HG03460 (cell line): ENCODE measurements at regions not wholly inside any gene's neighbourhood (a gene's known extent, or its start where the extent isn't known, plus 50 kb on each side); places are given as distances from the start of the nearest gene placed in this dataset.
"Not testable (repeated sequence)": the region's sequence is repeated elsewhere in the genome, so short reads cannot be mapped to it uniquely, and the experiment has no call there.

Source experiments
- ATAC-seq: cut with Tn5 transposase; IDR thresholded peaks from one replicate; pipeline ENCODE4 v1.9.1; 2021; ENCODE audit not compliant: unreplicated experiment

DNA sequence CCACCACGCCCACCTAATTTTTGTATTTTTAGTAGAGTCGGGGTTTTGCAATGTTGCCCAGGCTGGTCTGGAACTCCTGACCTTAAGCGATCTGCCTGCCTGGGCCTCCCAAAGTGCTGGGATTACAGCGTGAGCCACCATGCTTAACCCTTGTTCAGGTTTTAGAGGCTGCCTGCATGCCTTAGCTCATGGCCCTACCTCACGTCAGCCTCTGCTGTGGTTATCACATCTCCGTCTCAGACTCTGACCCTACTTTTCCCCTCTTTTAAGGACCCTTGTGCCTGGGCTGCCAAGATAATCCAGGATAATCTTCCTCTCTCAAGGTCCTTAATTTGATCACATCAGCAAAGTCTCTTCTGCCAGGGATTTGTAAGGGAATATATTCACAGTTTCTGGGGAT lies 98.2 kb upstream of the PMAIP1 start:
- no peak for ATAC-seq

DNA sequence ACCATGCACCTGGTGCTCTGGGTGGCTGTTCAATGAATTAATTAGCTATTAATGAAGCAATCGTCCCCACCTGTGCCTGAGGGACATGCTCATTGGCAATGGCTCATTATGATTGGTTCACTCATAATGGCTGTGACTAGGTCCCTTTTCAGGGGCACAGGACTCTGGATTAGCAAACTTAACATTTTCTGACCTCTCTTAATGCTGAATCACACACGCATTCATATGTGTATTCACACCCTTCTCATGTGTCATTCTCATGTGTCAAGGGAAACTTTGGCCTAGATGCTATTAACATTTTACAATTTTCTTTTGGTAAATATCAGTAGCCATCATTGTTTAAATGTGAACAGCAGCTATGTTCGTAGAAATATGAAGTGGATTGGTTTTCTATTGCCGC lies 98.9 kb upstream of the PMAIP1 start:
- ATAC-seq = no peak

DNA sequence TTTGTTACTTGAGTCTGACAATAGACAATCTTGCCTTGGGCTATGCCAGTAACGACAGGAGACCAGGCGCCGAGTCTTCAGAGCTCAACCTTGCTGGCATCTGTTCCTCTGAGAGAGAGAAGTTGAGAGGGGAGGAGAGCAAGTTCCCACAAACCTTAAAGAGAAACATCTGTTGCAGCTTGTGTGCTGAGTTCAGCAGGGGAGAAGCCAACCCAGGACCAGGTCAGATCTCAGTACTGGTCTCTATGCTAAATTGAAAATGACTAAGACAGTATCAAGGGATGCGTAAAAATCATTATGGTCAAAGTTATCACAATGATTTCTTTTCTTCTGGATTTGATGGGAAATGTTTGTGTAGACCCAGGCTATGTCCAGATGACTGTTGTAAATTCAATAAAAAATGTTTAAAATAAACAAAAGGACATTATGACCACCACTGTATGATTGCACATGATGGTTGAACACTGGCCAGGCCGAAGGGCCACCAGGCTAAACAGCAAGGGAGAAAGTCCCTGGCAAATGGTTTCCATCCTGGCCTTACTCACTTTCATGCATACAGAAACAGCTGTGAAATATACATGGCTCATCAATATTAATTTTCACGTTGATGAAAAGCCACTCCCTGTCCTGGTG lies 100.3 kb upstream of the PMAIP1 start:
- no peak for ATAC-seq

DNA sequence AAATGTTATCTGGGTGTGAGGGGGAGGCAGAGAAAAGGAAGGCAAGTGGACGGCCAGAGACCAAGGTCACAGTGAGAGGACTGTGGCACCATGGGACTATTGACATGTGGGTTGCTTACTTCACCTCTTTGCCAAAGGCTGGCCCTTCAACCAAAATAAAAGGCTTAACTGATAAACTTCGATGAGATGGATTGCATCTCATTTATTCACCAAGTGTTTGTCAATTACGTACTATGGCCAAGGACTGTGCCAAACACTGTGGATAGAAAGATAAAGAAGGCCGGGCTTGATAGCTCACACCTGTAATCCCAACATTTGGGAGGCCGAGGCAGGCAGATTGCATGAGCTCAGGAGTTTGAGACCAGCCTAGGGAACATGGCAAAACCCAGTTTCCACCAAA lies 98.7 kb upstream of the CCBE1 start:
- ATAC-seq = no peak

DNA sequence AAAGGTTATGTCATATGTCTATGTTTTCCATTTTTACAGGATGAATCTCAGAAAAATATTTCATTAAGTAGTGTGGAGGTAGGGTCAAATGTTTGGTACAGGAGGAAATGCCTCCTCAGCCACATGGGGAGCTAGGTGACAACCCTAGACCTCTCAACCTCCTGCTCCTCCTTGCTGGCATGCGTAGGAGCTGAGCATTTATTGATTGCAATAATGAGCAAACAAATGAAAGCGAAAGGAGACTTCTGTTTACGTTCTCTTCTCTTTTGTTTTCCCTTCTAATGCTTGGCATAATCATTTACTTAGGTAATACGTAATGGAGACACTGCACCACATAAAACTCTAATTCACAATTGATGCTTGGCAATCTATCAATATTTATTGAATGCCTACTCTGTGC lies 95.1 kb upstream of the CCBE1 start:
- ATAC-seq = no peak

DNA sequence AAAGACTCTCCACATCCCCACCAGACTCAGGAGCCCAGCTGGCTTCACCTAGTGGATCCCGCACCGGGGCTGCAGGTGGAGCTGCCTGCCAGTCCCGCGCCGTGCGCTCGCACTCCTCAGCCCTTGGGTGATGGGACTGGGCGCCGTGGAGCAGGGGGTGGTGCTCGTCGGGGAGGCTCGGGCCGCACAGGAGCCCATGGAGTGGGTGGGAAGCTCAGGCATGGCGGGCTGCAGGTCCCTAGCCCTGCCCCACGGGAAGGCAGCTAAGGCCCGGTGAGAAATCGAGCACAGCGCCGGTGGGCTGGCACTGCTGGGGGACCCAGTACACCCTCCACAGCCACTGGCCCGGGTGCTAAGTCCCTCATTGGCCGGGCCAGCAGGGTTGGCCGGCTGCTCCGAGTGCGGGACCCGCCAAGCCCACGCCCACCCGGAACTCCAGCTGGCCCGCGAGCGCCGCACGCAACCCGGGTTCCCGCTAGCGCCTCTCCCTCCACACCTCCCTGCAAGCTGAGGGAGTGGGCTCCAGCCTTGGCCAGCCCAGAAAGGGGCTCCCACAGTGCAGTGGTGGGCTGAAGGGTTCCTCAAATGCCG lies 93.2 kb upstream of the CCBE1 start:
- not testable (repeated sequence) for ATAC-seq

DNA sequence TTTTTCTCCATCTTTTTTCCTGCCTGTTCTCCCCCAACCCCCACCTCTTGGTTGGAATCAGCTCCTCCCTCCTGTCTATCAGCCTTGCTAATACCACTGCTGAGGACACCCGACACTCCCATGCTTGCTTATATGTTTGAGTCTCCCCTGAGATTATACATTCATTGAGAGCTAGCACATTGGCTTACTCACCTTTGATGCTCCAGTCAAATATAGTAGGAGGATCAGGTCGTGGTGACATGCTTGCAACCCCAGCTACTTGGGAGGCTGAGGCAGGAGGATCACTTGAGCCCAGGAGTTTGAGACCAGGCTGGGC lies 91.5 kb upstream of the CCBE1 start:
- no peak for ATAC-seq

DNA sequence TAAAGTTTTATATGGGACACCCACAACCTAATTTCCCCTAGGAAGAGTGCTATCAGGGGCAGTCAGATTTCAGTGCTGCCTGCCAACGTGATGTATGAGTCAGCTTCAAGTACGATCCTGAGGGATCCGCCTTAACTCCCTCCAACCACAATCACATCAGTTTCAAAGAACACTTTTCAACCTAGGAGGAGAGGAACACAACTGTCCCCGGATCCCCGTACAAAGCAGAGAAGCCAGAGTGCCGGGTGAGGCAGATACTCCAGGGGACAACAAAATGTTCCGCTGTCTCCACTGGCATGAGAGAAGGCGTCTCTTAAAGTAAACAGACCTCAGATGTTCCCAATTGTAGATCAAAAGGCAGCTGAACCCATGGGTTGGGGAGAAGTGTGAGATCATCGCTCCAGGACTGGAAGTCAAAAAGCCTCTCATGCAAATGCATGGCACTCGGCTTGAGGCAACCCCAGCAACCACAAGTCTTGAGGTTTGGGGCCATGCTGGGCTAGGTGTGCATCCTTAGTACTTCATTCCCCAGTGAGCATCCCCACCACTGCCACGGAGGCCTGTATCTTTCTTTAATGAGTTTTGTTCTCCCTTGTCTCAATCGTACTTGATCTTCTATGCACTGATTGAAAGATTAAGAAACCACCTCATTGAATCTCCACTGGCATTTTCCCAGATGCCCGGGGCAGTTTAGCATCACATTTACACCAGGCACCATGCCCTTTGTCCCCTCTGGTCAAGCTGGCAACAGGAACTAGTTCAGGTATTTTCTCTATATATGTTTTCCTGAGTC lies 91.0 kb upstream of the CCBE1 start:
- ATAC-seq = no peak

DNA sequence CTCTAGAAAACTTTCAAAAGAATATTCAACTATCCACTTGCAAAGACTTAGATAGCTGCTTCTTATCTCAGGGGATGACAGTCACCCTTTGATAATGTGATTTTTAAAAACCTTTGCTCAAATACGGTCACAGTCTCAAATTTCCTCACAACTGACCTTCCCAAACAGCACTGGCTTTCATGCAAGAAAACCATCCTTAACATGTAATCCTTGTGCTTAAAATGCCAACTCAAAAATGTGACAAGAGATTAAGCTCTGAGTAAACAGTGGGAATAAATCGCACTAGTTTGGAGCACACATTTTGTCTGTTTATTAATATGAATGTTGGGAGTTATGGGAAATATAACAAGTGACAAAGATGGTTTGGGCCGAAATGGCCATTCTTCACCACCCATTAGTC lies 87.5 kb upstream of the CCBE1 start:
- no peak for ATAC-seq

DNA sequence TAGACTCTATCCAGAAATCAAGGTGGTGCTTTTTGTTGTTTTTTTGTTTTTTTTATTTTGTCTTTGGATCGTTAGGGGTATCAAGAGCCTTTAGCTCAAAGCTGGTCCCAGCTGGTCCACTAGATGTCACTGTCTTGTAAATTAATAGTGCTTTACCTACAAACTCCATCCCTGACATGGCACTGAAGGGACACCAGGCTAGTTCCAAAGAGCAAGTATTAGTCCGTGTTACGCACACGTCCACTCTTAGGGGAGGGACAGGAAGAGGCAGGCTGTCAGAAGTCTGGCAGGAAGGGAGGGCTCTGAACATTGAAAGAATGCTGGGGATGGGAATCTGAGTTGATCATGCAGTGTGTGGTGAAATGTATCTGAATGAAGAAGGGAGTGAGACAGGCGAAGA lies 85.9 kb upstream of the CCBE1 start:
- no peak for ATAC-seq

DNA sequence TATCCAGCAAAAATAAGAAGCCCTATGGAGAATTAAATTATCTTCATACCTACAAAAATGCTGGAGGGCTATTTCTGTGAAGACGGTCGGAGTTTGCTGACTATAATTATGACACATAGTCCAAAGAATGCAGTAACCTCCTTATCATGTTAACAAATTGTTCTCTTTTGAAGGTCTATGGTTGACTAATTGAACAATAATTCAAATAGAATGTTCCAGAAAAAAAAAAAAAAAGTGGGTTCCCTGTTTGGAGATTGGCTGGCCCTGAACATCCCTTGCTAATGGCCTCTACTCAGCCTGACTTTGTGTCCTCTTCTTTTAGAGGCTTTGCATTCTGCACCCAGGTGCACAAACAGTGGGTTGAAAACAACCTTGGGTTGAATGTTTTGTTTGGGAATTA lies 82.8 kb upstream of the CCBE1 start:
- no peak for ATAC-seq

DNA sequence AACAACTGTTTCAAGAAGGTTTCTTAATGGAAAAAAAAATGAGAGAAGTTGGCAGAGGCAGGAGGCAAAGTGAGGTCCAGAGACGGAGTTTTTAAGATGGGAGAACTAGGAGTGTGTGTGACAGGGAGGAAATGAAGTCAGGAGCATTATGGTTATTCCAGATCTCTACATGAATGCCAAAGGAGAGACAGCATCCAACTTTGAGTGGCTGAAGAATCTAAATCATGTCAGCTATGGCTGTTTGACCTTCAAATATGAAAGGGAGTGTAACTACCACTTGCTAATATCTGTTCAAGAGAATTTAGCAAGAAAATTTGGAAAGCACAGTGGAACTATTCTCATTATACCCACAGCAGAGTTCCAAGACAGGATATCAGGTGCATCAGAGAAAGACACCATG lies 81.2 kb upstream of the CCBE1 start:
- no peak for ATAC-seq

DNA sequence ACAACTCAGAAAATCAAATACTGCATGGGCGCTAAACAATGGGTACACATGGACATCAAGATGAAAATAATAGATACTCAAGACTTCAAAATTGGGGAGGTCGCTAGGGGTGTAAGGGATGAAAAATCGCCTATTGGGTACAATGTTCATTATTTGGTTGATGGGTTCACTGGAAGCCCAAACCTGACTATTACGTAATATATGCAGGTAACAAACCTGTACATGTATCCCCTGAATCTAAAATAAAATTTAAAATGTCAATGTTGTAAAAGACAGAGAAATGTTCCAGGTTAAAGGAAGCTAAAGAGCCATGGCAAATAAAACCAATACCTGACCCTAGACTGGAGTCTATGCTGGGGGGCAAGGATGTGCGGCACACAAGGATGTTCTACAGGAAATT lies 80.4 kb upstream of the CCBE1 start:
- no peak for ATAC-seq

DNA sequence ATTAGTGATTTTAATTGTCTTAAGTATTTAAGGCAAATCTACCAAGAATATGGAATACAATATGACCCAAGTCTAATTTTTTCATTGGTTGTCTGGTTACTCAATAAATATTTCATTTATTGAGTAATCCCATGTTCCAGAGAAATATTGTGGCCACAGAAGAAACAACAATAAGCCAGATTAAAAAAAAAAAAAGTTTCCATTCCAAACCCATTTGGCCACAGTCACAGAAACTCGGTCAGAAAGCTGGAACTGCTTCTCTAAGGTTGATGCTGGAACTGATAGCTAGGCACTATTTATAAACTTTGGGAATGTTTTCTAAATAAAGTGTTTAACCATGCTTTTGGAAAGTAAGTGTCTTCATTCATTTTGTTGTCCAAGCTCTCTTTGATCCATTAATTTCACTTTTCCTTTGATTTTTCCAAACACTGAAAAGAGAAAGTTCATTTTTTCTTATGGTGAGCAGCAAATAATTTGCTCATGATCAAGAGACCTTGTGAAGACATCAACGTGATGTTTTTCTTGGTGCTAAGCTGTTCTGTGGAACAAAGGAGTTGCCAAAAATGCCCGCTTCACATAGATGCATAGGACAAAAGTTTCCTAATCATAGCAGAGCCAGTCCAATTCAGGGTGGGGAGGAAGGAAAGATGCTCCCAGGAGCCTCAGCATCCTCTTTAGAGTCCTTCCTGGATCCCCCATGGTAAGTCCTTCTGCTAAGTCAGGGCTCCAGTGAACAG lies 72.1 kb upstream of the CCBE1 start:
- no peak for ATAC-seq

DNA sequence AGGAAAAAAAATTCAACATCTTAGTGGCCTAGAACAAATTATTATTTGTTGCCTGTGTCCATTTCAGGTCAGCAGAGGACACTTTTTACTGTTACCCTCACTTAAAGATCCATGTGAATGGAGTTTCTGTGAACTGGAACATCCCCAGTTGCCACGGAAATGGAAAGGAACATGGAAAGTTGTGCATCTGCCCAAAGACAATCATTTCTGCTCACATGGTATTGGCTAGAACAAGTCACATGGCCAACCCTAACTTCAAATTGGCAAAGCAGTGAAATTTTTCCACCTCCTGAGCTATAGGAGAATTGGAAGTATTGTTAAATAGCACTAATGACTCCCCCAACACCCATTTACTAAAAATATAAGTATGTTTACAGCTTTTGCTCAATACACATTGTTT lies 71.2 kb upstream of the CCBE1 start:
- ATAC-seq = no peak

DNA sequence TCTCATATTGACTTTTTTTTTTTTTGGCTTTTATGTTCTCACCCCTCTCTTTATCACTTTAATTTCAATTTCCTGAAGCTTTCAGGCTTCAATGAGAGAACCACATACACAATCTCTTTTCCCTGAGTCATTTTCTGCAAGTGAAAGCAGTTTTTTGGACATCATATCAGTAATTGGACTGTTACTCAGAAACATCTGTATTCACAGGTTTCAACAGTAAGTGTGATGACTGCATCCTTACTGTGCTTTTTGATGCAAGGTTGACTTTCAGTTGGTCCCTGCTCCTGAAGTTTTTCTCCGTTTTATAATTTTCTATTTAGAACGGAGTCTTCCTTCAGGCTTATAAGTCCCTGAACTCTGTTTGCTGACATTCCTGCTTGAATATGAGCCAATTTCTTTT lies 70.5 kb upstream of the CCBE1 start:
- ATAC-seq = no peak

DNA sequence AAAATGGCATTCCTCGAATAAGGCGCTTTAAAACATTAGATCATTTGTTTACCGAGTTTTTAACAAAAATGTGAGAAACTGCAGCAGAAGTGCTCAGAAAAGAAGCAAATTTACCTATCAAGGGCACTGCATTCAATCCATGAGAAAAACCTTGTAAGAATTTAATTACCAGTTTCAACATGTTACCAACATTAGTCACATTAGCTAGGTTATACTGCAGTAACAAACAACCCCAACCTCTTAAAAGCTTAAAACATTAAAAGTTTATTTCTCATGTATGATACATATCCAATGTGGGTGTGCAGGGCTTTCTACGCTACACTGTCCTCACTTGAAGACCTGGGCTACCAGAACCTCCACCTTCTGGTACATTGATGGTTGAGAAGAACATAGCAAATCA lies 68.1 kb upstream of the CCBE1 start:
- no peak for ATAC-seq

DNA sequence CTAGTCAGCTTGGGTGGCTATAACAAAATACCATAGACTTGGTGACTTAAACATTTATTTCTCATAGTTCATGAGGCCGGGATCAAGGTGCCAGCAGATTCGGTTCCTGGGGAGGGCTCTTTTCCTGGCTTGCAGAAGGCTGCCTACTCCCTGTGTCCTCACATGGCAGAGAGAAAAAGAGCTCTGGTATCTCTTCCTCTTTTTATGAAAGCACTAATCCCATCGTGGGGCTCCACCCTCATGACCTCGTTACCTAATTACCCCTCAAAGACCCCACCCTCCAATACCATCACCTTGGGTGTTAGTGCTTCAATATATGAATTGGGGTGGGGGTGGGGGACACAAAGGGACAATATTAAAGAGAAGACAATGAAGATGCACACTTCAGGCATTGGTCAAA lies 67.1 kb upstream of the CCBE1 start:
- ATAC-seq = no peak

DNA sequence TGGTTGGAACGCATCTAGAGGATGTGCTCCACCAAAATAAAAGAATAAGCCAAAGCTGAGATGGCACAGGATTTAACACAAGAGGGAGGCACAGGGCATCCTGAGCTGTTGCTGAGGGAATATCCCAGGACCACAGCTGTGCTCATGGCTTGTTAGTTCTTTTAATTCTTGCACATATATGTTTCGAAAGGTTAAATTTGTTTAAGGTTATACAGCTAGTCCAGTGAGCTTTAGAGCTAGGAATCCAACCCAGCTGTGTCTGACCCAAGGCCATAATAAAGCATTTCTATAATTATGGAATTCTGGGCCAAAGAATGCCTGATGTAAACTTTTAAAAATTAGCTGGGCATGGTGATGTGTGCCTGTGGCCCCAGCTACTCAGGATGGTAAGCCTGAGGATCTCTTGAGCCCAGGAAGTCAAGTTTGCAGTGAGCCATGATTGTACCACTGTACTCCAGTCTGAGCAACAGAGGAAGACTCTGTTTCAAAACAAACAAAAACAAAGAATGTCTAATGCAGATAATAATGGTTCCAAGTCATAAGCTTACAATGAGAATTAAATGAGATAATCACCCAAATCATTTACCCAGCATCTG lies 66.4 kb upstream of the CCBE1 start:
- ATAC-seq = no peak

DNA sequence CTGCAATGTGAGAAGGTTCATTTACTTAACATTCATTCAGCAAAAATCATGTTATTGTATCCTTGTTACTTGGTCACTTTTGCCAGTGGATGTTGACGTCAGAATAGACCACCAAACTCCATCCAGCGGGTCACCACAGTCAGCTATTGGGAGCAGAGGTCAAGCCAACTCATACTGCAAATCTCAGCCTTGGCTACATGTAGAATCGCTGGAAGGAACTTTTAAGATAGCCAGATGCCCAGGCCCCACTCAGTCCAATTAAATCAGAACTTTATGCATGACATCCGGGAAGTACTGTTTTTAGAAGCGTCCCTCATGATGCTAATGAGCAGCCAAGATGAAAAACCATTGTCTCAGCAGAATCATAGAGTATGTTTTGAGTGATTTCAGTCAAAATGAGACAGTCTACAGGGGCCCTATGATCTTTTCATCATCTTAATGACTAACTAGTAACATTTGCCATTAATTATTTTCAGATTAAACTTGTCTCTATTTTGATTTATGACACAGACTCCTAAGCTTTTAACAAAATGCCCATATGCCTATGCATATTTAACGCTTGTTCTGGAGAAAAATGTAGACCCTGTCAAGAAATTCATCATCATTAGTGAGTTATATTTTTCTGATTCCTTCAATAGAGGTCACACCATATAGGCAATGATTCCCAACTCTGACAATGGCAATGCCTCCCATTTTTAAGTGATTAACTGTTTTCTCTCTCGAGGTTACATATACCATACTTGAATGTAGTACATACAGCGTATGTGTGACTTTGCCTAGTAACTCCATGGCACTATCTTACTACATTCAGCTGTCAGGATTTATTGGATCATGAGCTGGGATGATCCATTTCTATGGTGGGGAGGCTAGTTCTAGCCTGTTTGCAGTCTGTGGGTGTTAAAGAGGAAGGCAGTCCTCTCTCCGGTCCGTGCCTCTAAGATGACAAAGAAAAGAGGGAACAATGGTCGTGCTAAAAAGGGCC lies 63.7 kb upstream of the CCBE1 start:
- no peak for ATAC-seq
